OCI-LY3 (cell line): ENCODE measurements at regions not wholly inside any gene's neighbourhood (a gene's known extent, or its start where the extent isn't known, plus 50 kb on each side); places are given as distances from the start of the nearest gene placed in this dataset.

Experiments
- CTCF ChIP-seq: fragments of 200-600, 300-600 bp; sonication (generic); IDR thresholded peaks from 2 replicates; pipeline ENCODE4 v1.5.1; 2014; ENCODE audit warnings: antibody characterized with exemption, low read length, low read depth
- EZH2phosphoT487 ChIP-seq: fragments of 200-600 bp; shearing (Covaris generic); IDR thresholded peaks from 2 replicates; pipeline ENCODE4 v1.6.1; 2018; ENCODE audit warnings: antibody characterized with exemption, mixed run types, low read depth

GRCh38 chr20:17138237-17138636 lies 88.6 kb upstream of the PCSK2 start:
- TF ChIP-seq CTCF (no peak), EZH2phosphoT487 (no peak)
